ENCODE measurements at regions not wholly inside any gene's neighbourhood (a gene's known extent, or its start where the extent isn't known, plus 50 kb on each side); places are given as distances from the start of the nearest gene placed in this dataset.

GRCh38 chrX:155755706-155756337, 125.3 kb upstream of the VAMP7 start:
- POLR2A ChIA-PET = no interaction called here
- H4K20me1 ChIP-seq (ENCODE audit: insufficient read depth, low read length) = no peaks in the 10 kb centered on the region
- no peak for FAIRE-seq
- CTCF ChIA-PET (ENCODE audit: low intra/inter-chr PET ratio, low total read pairs) = no interaction called here
- H2AFZ ChIP-seq (ENCODE audit: low read length) = no peak overlapping the region
- no peak for DNase-seq (ENCODE audit: low spot score)
- H3K27ac ChIP-seq (ENCODE audit: extremely low read length, insufficient read depth, low read length) = no peak overlapping the region
- H3K79me2 ChIP-seq (ENCODE audit: insufficient read depth, low read length) = no peaks in the 10 kb centered on the region
- BruUV-seq (replicated peaks) = no TSS peak
- intact Hi-C loops (cut with micrococcal nuclease; ENCODE audit: unreplicated experiment) = no loop called here
- no peaks in the 10 kb centered on the region for H3K4me1 ChIP-seq (ENCODE audit: insufficient read depth, low read length)
- H3K36me3 ChIP-seq (replicated peaks in 1 of 2; ENCODE audit: control insufficient read depth in 1 of 2, insufficient read depth in 2 of 2, low read length in 2 of 2) = no peaks in the 10 kb centered on the region
- H3K4me2 ChIP-seq (ENCODE audit: low read depth, low read length) = no peak overlapping the region
- no peaks in the 10 kb centered on the region; a peak in 1 of 5 replicates for H3K27me3 ChIP-seq (ENCODE audit: control insufficient read depth in 1 of 2, insufficient read depth in 2 of 2, low read length in 2 of 2)
- no peak for TF ChIP-seq PAF1 (CRISPR knock-in tag; IDR thresholded peaks at IDR 0.05)
- no peak overlapping the region for H3K9ac ChIP-seq (ENCODE audit: insufficient read depth, low read depth, low read length)
- ATAC-seq = no peak
- H3K4me3 ChIP-seq (replicated peaks in 1 of 3; ENCODE audit: insufficient read depth in 1 of 3, low read depth in 2 of 3, low read length in 3 of 3) = no peak overlapping the region
- in situ Hi-C loops (cut with HindIII; ENCODE audit: extremely low pct_ligation_motif_present, low pct_unique_long_range_greater_than_20kb) = no loop called here
- peaks cover 55% of the 10 kb centered on the region; the same call in 1 of the 2 replicates for H3K9me3 ChIP-seq (ENCODE audit: low read length)

DNA sequence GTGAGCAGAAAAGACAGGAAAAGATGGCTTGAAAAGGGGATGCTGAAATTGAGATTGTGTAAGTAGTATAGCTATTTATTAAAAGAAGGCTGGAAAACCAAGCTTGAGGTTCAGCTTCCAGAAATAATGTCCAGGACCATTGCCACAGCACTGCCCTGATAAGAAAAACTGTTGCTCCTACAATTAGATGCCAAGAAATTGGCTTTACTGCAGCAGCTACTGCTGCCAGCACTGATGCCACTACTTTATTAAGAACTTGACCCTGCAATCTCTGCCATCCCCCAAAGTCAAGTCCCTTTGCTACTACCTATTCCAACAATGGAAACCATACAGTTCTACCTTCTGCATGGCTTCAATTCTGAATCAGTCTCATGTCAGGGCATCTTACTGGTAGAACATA, 130.0 kb upstream of the VAMP7 start:
- no peaks in the 10 kb centered on the region for H3K4me1 ChIP-seq (ENCODE audit: insufficient read depth, low read length)
- peaks cover 48% of the 10 kb centered on the region for H3K9me3 ChIP-seq (ENCODE audit: low read length)
- H3K27ac ChIP-seq (ENCODE audit: extremely low read length, insufficient read depth, low read length) = no peak overlapping the region
- no peak for ATAC-seq
- no peaks in the 10 kb centered on the region for H4K20me1 ChIP-seq (ENCODE audit: insufficient read depth, low read length)
- H3K36me3 ChIP-seq (replicated peaks in 1 of 2; ENCODE audit: control insufficient read depth in 1 of 2, insufficient read depth in 2 of 2, low read length in 2 of 2) = no peaks in the 10 kb centered on the region
- ChIA-PET POLR2A (no interaction called here), CTCF (ENCODE audit: low intra/inter-chr PET ratio, low total read pairs) (no interaction called here)
- DNase-seq (ENCODE audit: low spot score) = no peak
- no peak overlapping the region for H3K9ac ChIP-seq (ENCODE audit: insufficient read depth, low read depth, low read length)
- H3K79me2 ChIP-seq (ENCODE audit: insufficient read depth, low read length) = no peaks in the 10 kb centered on the region
- in situ Hi-C loops (cut with HindIII; ENCODE audit: extremely low pct_ligation_motif_present, low pct_unique_long_range_greater_than_20kb) (no loop called here), intact Hi-C loops (cut with micrococcal nuclease; ENCODE audit: unreplicated experiment) (no loop called here)
- no peak overlapping the region for H3K4me2 ChIP-seq (ENCODE audit: low read depth, low read length)
- no peak for FAIRE-seq
- no TSS peak for BruUV-seq (replicated peaks)
- H2AFZ ChIP-seq (ENCODE audit: low read length) = no peak overlapping the region
- no peak overlapping the region for H3K4me3 ChIP-seq (replicated peaks in 1 of 3; ENCODE audit: insufficient read depth in 1 of 3, low read depth in 2 of 3, low read length in 3 of 3)
- no peaks in the 10 kb centered on the region for H3K27me3 ChIP-seq (ENCODE audit: control insufficient read depth in 1 of 2, insufficient read depth in 2 of 2, low read length in 2 of 2)
- TF ChIP-seq ZSCAN29 (CRISPR knock-in tag; conservative IDR thresholded peaks at IDR 0.05) (no peak), ZNF558 (CRISPR knock-in tag; IDR thresholded peaks at IDR 0.05; ENCODE audit: borderline replicate concordance) (no peak), JUND (CRISPR knock-in tag; IDR thresholded peaks at IDR 0.05) (no peak), NFE2L2 (IDR thresholded peaks at IDR 0.05; ENCODE audit: low read length) (no peak), ZNF766 (CRISPR knock-in tag; IDR thresholded peaks at IDR 0.05; ENCODE audit: borderline replicate concordance) (no peak), IKZF1 (IDR thresholded peaks at IDR 0.05) (no peak), ZBTB10 (CRISPR knock-in tag; IDR thresholded peaks at IDR 0.05; ENCODE audit: borderline replicate concordance) (no peak), ZNF30 (CRISPR knock-in tag; IDR thresholded peaks at IDR 0.05) (no peak)
- TF ChIP-seq, protein P1, sequence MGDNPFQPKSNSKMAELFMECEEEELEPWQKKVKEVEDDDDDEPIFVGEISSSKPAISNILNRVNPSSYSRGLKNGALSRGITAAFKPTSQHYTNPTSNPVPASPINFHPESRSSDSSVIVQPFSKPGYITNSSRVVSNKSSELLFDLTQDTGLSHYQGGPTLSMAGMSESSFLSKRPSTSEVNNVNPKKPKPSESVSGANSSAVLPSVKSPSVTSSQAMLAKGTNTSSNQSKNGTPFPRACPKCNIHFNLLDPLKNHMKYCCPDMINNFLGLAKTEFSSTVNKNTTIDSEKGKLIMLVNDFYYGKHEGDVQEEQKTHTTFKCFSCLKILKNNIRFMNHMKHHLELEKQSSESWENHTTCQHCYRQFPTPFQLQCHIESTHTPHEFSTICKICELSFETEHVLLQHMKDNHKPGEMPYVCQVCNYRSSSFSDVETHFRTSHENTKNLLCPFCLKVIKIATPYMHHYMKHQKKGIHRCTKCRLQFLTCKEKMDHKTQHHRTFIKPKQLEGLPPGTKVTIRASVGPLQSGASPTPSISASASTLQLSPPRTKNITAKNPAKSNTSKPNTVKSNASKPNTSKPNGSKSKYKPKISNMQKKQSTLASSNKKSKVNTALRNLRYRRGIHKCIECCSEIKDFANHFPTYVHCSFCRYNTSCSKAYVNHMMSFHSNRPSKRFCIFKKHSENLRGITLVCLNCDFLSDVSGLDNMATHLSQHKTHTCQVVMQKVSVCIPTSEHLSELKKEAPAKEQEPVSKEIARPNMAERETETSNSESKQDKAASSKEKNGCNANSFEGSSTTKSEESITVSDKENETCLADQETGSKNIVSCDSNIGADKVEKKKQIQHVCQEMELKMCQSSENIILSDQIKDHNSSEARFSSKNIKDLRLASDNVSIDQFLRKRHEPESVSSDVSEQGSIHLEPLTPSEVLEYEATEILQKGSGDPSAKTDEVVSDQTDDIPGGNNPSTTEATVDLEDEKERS (CRISPR knock-in tag; IDR thresholded peaks at IDR 0.05) = no peak
- TF ChIP-seq, protein P2, sequence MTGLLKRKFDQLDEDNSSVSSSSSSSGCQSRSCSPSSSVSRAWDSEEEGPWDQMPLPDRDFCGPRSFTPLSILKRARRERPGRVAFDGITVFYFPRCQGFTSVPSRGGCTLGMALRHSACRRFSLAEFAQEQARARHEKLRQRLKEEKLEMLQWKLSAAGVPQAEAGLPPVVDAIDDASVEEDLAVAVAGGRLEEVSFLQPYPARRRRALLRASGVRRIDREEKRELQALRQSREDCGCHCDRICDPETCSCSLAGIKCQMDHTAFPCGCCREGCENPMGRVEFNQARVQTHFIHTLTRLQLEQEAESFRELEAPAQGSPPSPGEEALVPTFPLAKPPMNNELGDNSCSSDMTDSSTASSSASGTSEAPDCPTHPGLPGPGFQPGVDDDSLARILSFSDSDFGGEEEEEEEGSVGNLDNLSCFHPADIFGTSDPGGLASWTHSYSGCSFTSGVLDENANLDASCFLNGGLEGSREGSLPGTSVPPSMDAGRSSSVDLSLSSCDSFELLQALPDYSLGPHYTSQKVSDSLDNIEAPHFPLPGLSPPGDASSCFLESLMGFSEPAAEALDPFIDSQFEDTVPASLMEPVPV (CRISPR knock-in tag; IDR thresholded peaks at IDR 0.05) = no peak
